ENCODE measurements at regions not wholly inside any gene's neighbourhood (a gene's known extent, or its start where the extent isn't known, plus 50 kb on each side); places are given as distances from the start of the nearest gene placed in this dataset.

DNA sequence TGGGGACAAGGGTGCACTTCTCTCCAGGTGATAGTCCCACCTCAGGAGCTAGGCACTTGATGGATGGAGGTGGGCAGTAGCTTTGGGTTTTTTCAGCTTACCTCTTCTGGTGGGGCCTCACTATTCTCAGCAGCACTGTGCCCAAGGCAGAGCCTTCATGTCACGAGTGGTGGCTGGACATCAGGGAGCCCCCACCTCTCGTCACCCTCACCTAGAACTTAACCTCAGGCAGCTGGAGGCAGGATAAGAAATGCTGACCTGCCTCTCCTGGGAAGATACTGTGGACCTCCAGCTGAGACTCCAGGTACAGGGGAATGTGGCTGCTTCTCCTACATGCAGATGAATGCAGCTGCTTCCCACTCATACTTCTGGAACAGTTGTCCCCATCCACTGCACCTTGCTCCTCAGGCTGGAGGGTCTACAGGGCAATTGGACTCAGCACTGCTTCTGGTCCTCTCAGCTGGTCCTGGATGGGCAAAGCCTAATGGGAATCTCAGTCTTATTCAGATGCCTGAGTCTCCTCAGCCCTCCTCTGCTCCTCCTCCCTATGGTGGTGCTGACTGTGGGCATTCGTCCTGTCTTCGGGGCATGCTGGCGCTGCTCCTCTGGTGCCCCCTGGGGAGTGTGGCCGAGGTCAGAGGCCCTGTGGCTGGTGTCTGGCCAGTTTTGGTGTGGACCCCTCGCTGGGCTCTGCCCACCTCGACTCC lies 129.9 kb downstream of the KLF13 start:
- no peak for DNase-seq (ENCODE audit: low read depth)

DNA sequence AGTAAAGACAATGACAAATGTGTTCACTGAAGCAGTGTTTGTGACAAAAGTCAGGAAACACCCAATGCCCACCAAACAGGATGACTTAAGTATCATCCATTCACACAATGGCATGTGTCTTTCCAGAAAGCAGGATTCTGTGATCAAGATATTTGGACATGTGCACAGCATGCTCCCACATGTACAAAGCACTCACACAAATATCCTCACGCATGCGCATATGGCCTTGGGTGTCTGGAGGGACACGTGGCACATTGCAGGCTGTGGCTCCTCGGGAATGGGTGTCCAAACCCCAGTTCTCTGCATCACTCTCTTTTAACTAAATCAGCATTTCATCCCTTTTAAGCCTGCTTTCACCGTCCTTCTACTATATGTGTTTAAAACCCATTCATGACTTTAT lies 130.5 kb downstream of the KLF13 start:
- no peak for DNase-seq (ENCODE audit: low read depth)

GRCh38 chr15:31457631-31458526 lies 131.2 kb downstream of the KLF13 start:
- DNase-seq (ENCODE audit: low read depth): peak; percentile 23

- no peak for DNase-seq (ENCODE audit: low read depth)
Observed at GRCh38 chr15:31458596-31459399, 132.2 kb downstream of the KLF13 start.

GRCh38 chr15:31459400-31459748 lies 132.7 kb downstream of the KLF13 start:
- DNase-seq (ENCODE audit: low read depth): no peak

DNA sequence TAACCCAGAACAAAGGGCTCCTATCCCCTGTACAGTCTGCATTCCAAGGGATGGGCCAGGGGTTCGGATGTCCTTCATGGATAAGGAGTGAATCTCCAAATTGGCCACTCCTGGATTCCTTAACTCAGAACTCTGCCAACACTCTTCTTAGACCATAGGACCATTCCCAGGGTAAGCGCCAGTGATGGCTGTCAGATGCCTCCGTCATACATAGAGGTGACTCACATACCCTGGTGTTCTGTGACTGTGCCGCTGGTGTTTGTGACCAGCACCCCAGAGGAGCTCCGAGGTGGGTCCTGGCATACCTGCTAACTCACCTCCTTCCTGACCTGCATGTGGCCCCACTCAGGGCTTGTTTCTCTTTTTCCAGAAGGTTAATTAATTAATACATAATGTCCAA lies 134.7 kb downstream of the KLF13 start:
- DNase-seq (ENCODE audit: low read depth): no peak

GRCh38 chr15:31461911-31462480 lies 135.4 kb downstream of the KLF13 start:
- no peak for DNase-seq (ENCODE audit: low read depth)

DNA sequence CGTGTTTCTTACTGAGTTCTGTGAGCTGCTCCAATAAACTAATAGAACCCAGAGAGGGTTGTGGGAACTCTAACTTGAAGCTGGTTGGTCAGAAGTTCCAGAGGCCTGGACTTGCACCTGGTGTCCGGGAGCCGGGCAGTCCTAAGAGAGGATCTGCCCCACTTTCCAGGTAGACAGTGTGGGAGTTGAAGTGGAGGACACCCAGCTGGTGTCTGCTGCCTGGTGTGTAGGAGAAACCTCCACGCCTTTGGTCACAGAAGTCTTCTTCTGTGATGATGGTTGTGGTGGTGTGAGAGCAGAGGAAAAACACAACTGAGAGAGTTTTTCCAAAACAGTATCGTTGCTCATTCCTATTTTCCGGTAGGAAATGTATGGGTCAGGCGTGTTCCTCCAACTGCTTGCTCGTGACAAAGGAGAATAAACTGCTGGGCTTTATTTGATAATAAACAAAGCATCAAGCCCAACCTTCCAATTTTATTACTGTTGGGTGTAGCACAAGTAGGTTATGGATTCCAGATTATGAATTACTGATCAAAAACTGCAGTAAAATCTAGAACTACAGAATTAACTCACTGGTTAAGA lies 137.0 kb downstream of the KLF13 start:
- DNase-seq (ENCODE audit: low read depth): no peak

DNA sequence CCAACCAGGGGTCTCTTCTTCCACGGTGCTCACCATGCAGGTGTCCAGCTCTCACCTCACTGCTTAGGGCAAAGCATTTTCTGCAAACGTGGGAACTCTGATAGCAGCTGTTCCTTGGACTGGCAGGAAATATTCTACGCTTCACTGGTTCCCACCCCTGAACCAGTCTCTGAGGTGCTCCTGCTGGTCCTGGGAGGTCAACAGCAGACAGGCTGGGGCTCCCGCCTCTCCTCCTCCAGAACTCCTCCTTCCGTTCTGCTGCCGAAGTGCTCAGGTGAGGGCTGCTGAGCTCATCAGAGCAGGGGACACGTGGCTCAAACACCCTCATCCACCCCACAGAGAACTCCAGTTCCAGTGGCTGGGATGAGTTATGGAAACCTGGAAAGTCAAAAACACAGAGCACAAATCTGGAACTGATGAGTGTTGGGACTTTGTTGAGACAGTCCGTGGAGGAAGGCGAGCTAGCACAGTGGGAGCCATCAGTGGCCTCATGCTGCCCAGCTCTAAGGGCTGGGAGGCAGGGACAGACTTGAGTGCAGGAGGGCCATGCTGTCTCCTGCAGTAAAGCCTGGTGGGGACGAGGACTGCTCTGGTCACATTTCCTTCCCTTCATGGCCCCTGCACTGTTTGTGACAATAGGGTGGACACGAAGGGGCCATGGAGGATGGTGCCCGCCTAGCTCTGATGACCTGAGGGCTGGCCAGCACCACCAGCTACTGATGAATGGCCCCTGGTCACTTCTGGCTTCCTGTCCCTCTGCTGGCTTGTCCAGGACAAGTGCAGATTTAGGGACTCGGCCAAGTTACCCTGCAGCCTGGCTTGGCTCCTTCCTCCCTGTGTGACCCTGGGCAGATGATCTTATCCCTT lies 137.8 kb downstream of the KLF13 start:
- DNase-seq (ENCODE audit: low read depth): no peak

GRCh38 chr15:31465083-31465955 lies 138.7 kb downstream of the KLF13 start:
- DNase-seq (ENCODE audit: low read depth): no peak

DNA sequence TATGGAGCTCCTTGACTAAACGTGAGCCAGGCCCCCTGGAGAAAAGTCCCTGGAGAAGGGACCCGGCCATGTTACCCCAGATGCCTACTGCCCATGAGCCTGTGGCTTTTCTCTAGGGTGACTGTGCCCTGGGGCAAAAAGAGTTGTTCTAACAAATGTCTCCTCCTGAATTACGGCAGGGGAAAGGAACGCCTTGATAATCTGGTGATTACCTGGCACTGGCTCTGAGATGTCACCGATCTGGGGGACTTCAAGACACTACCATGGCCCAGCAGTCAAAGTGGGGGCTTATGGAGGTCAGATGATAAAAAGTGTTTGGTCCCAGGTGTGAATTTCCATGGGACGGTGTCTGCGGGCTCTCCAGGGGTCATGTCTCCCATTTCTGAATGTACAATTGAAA lies 140.7 kb downstream of the KLF13 start:
- DNase-seq (ENCODE audit: low read depth): no peak

- no peak for DNase-seq (ENCODE audit: low read depth)
Observed at GRCh38 chr15:31468911-31469785, 142.5 kb downstream of the KLF13 start.

DNA sequence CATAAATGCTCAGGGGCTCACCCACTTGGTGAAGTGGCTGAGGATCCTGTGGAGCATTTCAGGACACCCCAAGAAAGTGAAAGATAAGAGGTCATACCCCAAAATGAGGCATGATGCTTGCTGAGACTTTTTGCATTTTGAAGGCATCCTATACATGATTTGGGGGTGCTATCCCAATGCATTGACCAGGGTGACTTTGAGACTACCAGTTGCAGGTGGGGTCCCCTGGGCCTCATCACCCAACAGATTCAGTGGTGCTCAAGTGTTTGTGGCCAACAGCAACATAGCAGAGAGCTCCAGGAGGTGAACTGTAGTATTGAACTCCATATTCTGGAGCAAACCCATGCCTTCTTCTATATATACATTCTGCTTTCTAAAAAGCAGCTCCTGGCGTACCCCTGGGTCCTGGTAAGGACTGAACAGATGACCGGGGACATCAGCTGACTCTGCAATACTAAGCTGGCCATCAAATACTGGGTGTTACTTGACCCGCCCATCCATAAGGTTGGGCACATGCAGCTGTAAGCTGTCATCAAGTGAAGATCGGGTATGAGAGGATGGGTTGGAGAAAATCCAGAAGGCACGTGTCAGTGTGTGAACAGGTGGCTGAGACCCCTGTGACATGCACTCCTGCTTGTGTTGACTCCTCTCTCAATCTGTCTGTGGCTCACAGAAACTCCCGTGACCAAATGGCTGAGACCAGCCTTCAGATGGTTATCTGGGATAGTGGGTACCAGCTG lies 143.3 kb downstream of the KLF13 start:
- DNase-seq (ENCODE audit: low read depth): no peak

GRCh38 chr15:31470756-31471155 lies 144.1 kb downstream of the KLF13 start:
- no peak for DNase-seq (ENCODE audit: low read depth)

DNA sequence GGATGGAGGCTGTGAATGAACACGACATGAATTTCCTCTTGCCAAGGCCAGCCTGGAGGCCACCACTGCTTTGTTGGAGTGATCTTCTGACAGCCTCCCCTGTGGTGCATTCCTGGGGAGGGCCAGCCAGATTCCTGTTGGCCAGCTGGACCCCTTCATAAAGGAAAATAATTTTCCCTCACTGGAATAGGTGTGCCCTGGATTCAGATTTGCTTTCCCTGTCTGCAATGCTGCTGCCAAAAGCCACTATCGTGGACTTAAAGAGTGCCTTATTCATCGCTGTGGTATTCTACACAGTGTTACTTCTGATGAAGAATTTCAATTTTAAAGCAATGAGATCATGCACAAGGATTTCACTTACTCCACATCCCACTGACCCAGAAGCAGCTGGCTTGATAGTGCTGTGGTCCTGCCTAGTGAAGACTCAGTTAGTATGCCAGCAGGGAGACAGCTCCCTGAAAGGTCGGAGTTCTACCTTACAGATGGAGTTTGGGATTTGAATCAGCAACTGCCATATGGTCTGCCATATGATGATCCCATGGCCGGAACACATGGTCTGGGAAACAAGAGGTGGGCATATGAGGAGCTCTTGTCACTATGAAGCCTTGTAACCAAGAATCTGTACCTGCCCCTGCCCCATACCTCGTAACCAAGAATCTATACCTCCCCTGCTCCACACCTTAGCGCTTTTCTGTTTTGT lies 145.2 kb downstream of the KLF13 start:
- peak; percentile 56 for DNase-seq (ENCODE audit: low read depth)

DNA sequence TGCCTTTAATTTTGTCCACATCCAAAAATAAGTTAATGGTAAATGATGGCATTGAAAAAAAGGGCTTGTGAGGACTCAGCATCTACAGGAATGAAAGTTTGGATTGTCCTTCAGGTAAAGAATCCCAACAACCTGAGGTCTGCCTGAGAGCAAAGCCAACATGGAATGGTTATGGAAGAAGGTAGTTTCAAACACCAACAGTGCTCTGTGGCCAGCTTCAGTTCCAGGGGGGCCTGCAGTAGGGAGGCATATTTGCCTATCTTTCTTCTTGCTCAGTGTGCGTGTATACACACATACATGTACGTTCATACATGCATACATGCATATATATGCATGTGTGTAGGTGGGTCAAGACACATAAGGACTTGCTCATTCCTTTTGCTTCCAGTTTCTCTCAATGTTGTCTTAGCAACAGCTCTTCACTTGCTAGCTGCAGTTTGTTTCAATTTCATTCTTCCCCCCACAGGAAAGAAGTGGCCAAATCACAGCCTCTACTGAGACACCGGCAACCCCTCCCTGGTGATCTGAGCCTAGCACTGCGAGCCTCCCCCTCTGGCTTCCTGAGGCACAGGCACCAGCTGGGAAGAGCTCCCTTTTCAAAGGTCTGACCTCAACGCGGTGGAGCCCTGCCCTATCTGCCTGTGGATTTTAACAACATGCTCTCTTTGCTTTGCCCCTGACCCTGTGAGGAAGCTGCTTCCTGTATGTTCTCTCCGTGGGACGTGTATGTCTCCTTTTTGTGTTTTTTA lies 146.2 kb downstream of the KLF13 start:
- peak; percentile 23 for DNase-seq (ENCODE audit: low read depth)
